ENCODE measurements at regions not wholly inside any gene's neighbourhood (a gene's known extent, or its start where the extent isn't known, plus 50 kb on each side); places are given as distances from the start of the nearest gene placed in this dataset.

DNA sequence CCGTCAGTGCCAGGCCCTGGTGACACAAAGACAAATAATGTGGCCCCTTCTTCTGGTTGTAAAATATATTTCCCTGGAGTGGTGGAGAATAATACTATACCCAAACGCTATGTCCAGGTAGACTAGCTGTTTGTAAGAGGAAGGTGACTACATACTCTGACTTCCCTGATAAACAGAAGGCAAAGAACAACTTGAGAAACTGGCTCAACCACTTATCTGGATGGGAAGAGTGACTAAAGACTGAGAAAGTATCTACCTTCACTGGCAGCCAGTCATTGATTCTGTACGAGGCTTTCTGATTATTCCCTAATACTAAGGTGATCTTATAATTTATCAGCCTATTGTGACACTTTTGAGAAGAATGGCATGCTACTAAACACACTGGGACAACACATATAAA lies 569.7 kb downstream of the EPHA7 start:
- no peak overlapping the region for H3K9ac ChIP-seq (ENCODE audit: control insufficient read depth, extremely low read depth, insufficient read depth, low read length)
- no peak for DNase-seq (ENCODE audit: low read depth, low spot score)
- no peaks in the 10 kb centered on the region for H3K79me2 ChIP-seq (ENCODE audit: control insufficient read depth, insufficient read depth, low read length)
- no peaks in the 10 kb centered on the region for H3K9me3 ChIP-seq (ENCODE audit: control insufficient read depth, low read depth, low read length)
- TF ChIP-seq, protein P1, sequence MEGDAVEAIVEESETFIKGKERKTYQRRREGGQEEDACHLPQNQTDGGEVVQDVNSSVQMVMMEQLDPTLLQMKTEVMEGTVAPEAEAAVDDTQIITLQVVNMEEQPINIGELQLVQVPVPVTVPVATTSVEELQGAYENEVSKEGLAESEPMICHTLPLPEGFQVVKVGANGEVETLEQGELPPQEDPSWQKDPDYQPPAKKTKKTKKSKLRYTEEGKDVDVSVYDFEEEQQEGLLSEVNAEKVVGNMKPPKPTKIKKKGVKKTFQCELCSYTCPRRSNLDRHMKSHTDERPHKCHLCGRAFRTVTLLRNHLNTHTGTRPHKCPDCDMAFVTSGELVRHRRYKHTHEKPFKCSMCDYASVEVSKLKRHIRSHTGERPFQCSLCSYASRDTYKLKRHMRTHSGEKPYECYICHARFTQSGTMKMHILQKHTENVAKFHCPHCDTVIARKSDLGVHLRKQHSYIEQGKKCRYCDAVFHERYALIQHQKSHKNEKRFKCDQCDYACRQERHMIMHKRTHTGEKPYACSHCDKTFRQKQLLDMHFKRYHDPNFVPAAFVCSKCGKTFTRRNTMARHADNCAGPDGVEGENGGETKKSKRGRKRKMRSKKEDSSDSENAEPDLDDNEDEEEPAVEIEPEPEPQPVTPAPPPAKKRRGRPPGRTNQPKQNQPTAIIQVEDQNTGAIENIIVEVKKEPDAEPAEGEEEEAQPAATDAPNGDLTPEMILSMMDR (optimal IDR thresholded peaks at IDR 0.05 in 1 of 3, IDR thresholded peaks at IDR 0.05 in 1 of 3, conservative IDR thresholded peaks at IDR 0.05 in 1 of 3; ENCODE audit: extremely low read depth in 1 of 3, insufficient read depth in 2 of 3, low read length in 3 of 3): no peak
- no peak for TF ChIP-seq EZH2 (IDR thresholded peaks at IDR 0.05; ENCODE audit: low read length)
- H3K4me3 ChIP-seq (ENCODE audit: control insufficient read depth in 2 of 3, extremely low read depth in 1 of 3, insufficient read depth in 2 of 3, low read depth in 1 of 3, low read length in 3 of 3): no peak overlapping the region
- no peak for FAIRE-seq
- H3K27me3 ChIP-seq (ENCODE audit: control insufficient read depth, extremely low read depth, insufficient read depth, low read length): no peaks in the 10 kb centered on the region
- no peaks in the 10 kb centered on the region for H3K4me1 ChIP-seq (ENCODE audit: control insufficient read depth, extremely low read depth, insufficient read depth, low read length)
- no peak overlapping the region for H3K4me2 ChIP-seq (ENCODE audit: control insufficient read depth, extremely low read depth, insufficient read depth, low read depth, low read length)
- H4K20me1 ChIP-seq (ENCODE audit: control insufficient read depth, extremely low read depth, insufficient read depth, low read length): no peaks in the 10 kb centered on the region
- H3K36me3 ChIP-seq (ENCODE audit: control insufficient read depth in 2 of 2, extremely low read depth in 1 of 2, insufficient read depth in 2 of 2, low read length in 2 of 2): no peaks in the 10 kb centered on the region
- no peak overlapping the region for H3K27ac ChIP-seq (ENCODE audit: control insufficient read depth, insufficient read depth, low read length)
- H3K9me1 ChIP-seq (ENCODE audit: control insufficient read depth, extremely low read depth, insufficient read depth, low read length): no peaks in the 10 kb centered on the region
- H2AFZ ChIP-seq (ENCODE audit: control insufficient read depth, low read length): no peak overlapping the region
- dilution Hi-C loops (cut with MboI; ENCODE audit: extremely low pct_ligation_motif_present, low sequenced_read_pairs): no loop called here

DNA sequence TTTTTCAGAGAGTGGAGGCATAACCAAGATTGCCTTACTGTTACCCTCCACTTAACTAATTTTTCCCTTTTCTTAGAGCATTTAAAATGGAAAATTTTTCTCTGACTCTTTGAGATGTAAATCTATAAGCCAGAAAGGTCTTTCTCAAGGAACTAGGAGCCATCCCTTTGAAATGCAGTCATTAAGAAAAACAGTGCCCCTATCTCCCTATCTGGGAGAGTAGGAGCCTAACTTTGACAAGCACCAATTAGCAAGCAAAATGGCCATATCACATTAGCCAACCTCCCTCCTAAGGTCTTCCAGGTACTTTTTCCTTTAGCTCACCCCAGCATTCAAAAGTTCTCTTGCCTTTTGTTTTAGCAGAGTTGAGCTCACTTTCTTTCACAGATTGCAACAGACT lies 570.5 kb downstream of the EPHA7 start:
- H3K27ac ChIP-seq (ENCODE audit: control insufficient read depth, insufficient read depth, low read length): no peak overlapping the region
- no peak for TF ChIP-seq EZH2 (IDR thresholded peaks at IDR 0.05; ENCODE audit: low read length)
- TF ChIP-seq, protein P1 (optimal IDR thresholded peaks at IDR 0.05 in 1 of 3, IDR thresholded peaks at IDR 0.05 in 1 of 3, conservative IDR thresholded peaks at IDR 0.05 in 1 of 3; ENCODE audit: extremely low read depth in 1 of 3, insufficient read depth in 2 of 3, low read length in 3 of 3): no peak
- H3K4me1 ChIP-seq (ENCODE audit: control insufficient read depth, extremely low read depth, insufficient read depth, low read length): no peaks in the 10 kb centered on the region
- H3K9ac ChIP-seq (ENCODE audit: control insufficient read depth, extremely low read depth, insufficient read depth, low read length): no peak overlapping the region
- H3K79me2 ChIP-seq (ENCODE audit: control insufficient read depth, insufficient read depth, low read length): no peaks in the 10 kb centered on the region
- H3K4me2 ChIP-seq (ENCODE audit: control insufficient read depth, extremely low read depth, insufficient read depth, low read depth, low read length): no peak overlapping the region
- no peaks in the 10 kb centered on the region for H3K27me3 ChIP-seq (ENCODE audit: control insufficient read depth, extremely low read depth, insufficient read depth, low read length)
- H3K9me1 ChIP-seq (ENCODE audit: control insufficient read depth, extremely low read depth, insufficient read depth, low read length): no peaks in the 10 kb centered on the region
- dilution Hi-C loops (cut with MboI; ENCODE audit: extremely low pct_ligation_motif_present, low sequenced_read_pairs): no loop called here
- no peak overlapping the region for H3K4me3 ChIP-seq (ENCODE audit: control insufficient read depth in 2 of 3, extremely low read depth in 1 of 3, insufficient read depth in 2 of 3, low read depth in 1 of 3, low read length in 3 of 3)
- no peak for FAIRE-seq
- no peak overlapping the region for H2AFZ ChIP-seq (ENCODE audit: control insufficient read depth, low read length)
- H4K20me1 ChIP-seq (ENCODE audit: control insufficient read depth, extremely low read depth, insufficient read depth, low read length): no peaks in the 10 kb centered on the region
- no peak for DNase-seq (ENCODE audit: low read depth, low spot score)
- no peaks in the 10 kb centered on the region for H3K9me3 ChIP-seq (ENCODE audit: control insufficient read depth, low read depth, low read length)
- H3K36me3 ChIP-seq (ENCODE audit: control insufficient read depth in 2 of 2, extremely low read depth in 1 of 2, insufficient read depth in 2 of 2, low read length in 2 of 2): no peaks in the 10 kb centered on the region

Data from keratinocyte (primary cell).